Memory B cell (primary cell): ENCODE measurements at regions not wholly inside any gene's neighbourhood (a gene's known extent, or its start where the extent isn't known, plus 50 kb on each side); places are given as distances from the start of the nearest gene placed in this dataset.
A peak's percentile ranks its signal among the peaks of the same experiment; 100 is the strongest.
"Not testable (repeated sequence)": the region's sequence is repeated elsewhere in the genome, so short reads cannot be mapped to it uniquely, and the experiment has no call there.

ENCODE experiments used
- ATAC-seq: fragments of 150-1000 bp; cut with Tn5 transposase; 2 replicates; pipeline ENCODE4 v1.10.0; 2021; ENCODE audit warnings: low read depth, mild to moderate bottlenecking, moderate library complexity
- DNase-seq, 2 donors: peaks; one replicate each; pipeline ENCODE4 v3.0.0; 2022; ENCODE audit warnings: low spot score in 2 of 2
- H3K27ac Mint-ChIP-seq: one replicate; pipeline ENCODE4 v1.8.0; 2022; ENCODE audit warnings: mild to moderate bottlenecking, moderate library complexity, mixed read lengths
- H3K27me3 Mint-ChIP-seq: one replicate; pipeline ENCODE4 v1.8.0; 2022; ENCODE audit warnings: mixed read lengths
- H3K36me3 Mint-ChIP-seq: one replicate; pipeline ENCODE4 v1.8.0; 2022; ENCODE audit warnings: mild to moderate bottlenecking, mixed read lengths
- H3K4me1 Mint-ChIP-seq: one replicate; pipeline ENCODE4 v1.8.0; 2022; ENCODE audit warnings: mixed read lengths
- H3K4me3 Mint-ChIP-seq: one replicate; pipeline ENCODE4 v1.8.0; 2022; ENCODE audit warnings: mild to moderate bottlenecking, moderate library complexity, mixed read lengths
- H3K9me3 Mint-ChIP-seq: one replicate; pipeline ENCODE4 v1.8.0; 2022; ENCODE audit warnings: mixed read lengths

GRCh38 chr3:6657591-6657990 lies 203.3 kb upstream of the GRM7 start:
- DNase-seq (no peak), ATAC-seq (no peak)
- Mint-ChIP-seq H3K27me3 (no peaks in the 10 kb centered on the region), H3K4me3 (no peak overlapping the region), H3K9me3 (peaks cover 20% of the 10 kb centered on the region), H3K36me3 (peaks cover 1% of the 10 kb centered on the region), H3K4me1 (no peaks in the 10 kb centered on the region), H3K27ac (no peak overlapping the region)

- Mint-ChIP-seq H3K27ac (no peak overlapping the region), H3K36me3 (no peaks in the 10 kb centered on the region), H3K4me3 (no peak overlapping the region), H3K27me3 (no peaks in the 10 kb centered on the region), H3K9me3 (peaks cover 9% of the 10 kb centered on the region), H3K4me1 (no peaks in the 10 kb centered on the region)
- no peak for DNase-seq
- no peak for ATAC-seq
These were observed 193.6 kb upstream of the GRM7 start for GRCh38 chr3:6667354-6667753.

- DNase-seq, result no peak
- Mint-ChIP-seq H3K27ac (no peak overlapping the region), H3K9me3 (peaks cover 6% of the 10 kb centered on the region), H3K4me3 (no peak overlapping the region), H3K36me3 (no peaks in the 10 kb centered on the region), H3K27me3 (peaks cover 2% of the 10 kb centered on the region), H3K4me1 (no peaks in the 10 kb centered on the region)
- ATAC-seq, result no peak
These were observed 189.6 kb upstream of the GRM7 start for GRCh38 chr3:6671363-6671762.

GRCh38 chr3:6679510-6679909 lies 181.4 kb upstream of the GRM7 start:
- H3K36me3 Mint-ChIP-seq, result no peaks in the 10 kb centered on the region
- H3K27me3 Mint-ChIP-seq, result peaks cover 2% of the 10 kb centered on the region
- no peaks in the 10 kb centered on the region for H3K4me1 Mint-ChIP-seq
- DNase-seq (no peak), ATAC-seq (no peak)
- peaks cover 6% of the 10 kb centered on the region for H3K9me3 Mint-ChIP-seq
- no peak overlapping the region for H3K27ac Mint-ChIP-seq
- no peak overlapping the region for H3K4me3 Mint-ChIP-seq

GRCh38 chr3:6680119-6680806 lies 180.7 kb upstream of the GRM7 start:
- Mint-ChIP-seq H3K27me3 (peaks cover 2% of the 10 kb centered on the region), H3K9me3 (peaks cover 6% of the 10 kb centered on the region), H3K4me3 (no peak overlapping the region), H3K4me1 (no peaks in the 10 kb centered on the region), H3K36me3 (no peaks in the 10 kb centered on the region), H3K27ac (no peak overlapping the region)
- DNase-seq (no peak), ATAC-seq (no peak)

GRCh38 chr3:6697285-6697684 lies 163.6 kb upstream of the GRM7 start:
- Mint-ChIP-seq H3K9me3 (no peaks in the 10 kb centered on the region), H3K4me1 (no peaks in the 10 kb centered on the region), H3K27ac (no peak overlapping the region), H3K4me3 (no peak overlapping the region), H3K27me3 (no peaks in the 10 kb centered on the region), H3K36me3 (no peaks in the 10 kb centered on the region)
- ATAC-seq (no peak), DNase-seq (no peak)

- Mint-ChIP-seq H3K9me3 (no peaks in the 10 kb centered on the region), H3K4me1 (no peaks in the 10 kb centered on the region), H3K27ac (no peak overlapping the region), H3K27me3 (no peaks in the 10 kb centered on the region), H3K4me3 (no peak overlapping the region), H3K36me3 (no peaks in the 10 kb centered on the region)
- no peak for DNase-seq
- no peak for ATAC-seq
These were observed 163.2 kb upstream of the GRM7 start for GRCh38 chr3:6697722-6698121.

GRCh38 chr3:6704817-6705216 lies 156.1 kb upstream of the GRM7 start:
- not testable (repeated sequence) for H3K27ac Mint-ChIP-seq, H3K4me3 Mint-ChIP-seq, DNase-seq, H3K9me3 Mint-ChIP-seq, H3K4me1 Mint-ChIP-seq, ATAC-seq, H3K27me3 Mint-ChIP-seq, H3K36me3 Mint-ChIP-seq

- DNase-seq, result no peak
- Mint-ChIP-seq H3K27ac (no peak overlapping the region), H3K4me1 (no peaks in the 10 kb centered on the region), H3K36me3 (no peaks in the 10 kb centered on the region), H3K9me3 (peaks cover 3% of the 10 kb centered on the region), H3K4me3 (no peak overlapping the region), H3K27me3 (no peaks in the 10 kb centered on the region)
- no peak for ATAC-seq
These were observed 154.1 kb upstream of the GRM7 start for GRCh38 chr3:6706777-6707176.

- Mint-ChIP-seq H3K36me3 (no peaks in the 10 kb centered on the region), H3K27me3 (no peaks in the 10 kb centered on the region), H3K4me3 (no peak overlapping the region), H3K4me1 (no peaks in the 10 kb centered on the region), H3K9me3 (peaks cover 3% of the 10 kb centered on the region), H3K27ac (no peak overlapping the region)
- DNase-seq, result no peak
- no peak for ATAC-seq
These were observed 151.7 kb upstream of the GRM7 start for GRCh38 chr3:6709178-6709577.

GRCh38 chr3:6714962-6715361 lies 146.0 kb upstream of the GRM7 start:
- Mint-ChIP-seq H3K4me1 (peaks cover 3% of the 10 kb centered on the region), H3K27me3 (no peaks in the 10 kb centered on the region), H3K36me3 (no peaks in the 10 kb centered on the region), H3K9me3 (peaks cover 4% of the 10 kb centered on the region), H3K27ac (no peak overlapping the region), H3K4me3 (no peak overlapping the region)
- no peak for ATAC-seq
- no peak for DNase-seq

GRCh38 chr3:6716420-6716819 lies 144.5 kb upstream of the GRM7 start:
- no peak overlapping the region for H3K4me3 Mint-ChIP-seq
- no peaks in the 10 kb centered on the region for H3K36me3 Mint-ChIP-seq
- H3K9me3 Mint-ChIP-seq, result peaks cover 4% of the 10 kb centered on the region
- no peak overlapping the region for H3K27ac Mint-ChIP-seq
- DNase-seq (no peak), ATAC-seq (no peak)
- peaks cover 3% of the 10 kb centered on the region for H3K4me1 Mint-ChIP-seq
- H3K27me3 Mint-ChIP-seq, result no peaks in the 10 kb centered on the region

- peaks cover 7% of the 10 kb centered on the region for H3K9me3 Mint-ChIP-seq
- DNase-seq (no peak), ATAC-seq (peak; percentile 69)
- no peaks in the 10 kb centered on the region for H3K36me3 Mint-ChIP-seq
- H3K27ac Mint-ChIP-seq, result no peak overlapping the region
- H3K4me1 Mint-ChIP-seq, result peaks cover 3% of the 10 kb centered on the region
- H3K4me3 Mint-ChIP-seq, result no peak overlapping the region
- no peaks in the 10 kb centered on the region for H3K27me3 Mint-ChIP-seq
These were observed 143.6 kb upstream of the GRM7 start for GRCh38 chr3:6717026-6717943.

GRCh38 chr3:6719999-6720398 lies 140.9 kb upstream of the GRM7 start:
- DNase-seq (no peak), ATAC-seq (no peak)
- H3K27me3 Mint-ChIP-seq, result no peaks in the 10 kb centered on the region
- peaks cover 3% of the 10 kb centered on the region for H3K4me1 Mint-ChIP-seq
- no peak overlapping the region for H3K27ac Mint-ChIP-seq
- peaks cover 4% of the 10 kb centered on the region for H3K9me3 Mint-ChIP-seq
- no peaks in the 10 kb centered on the region for H3K36me3 Mint-ChIP-seq
- no peak overlapping the region for H3K4me3 Mint-ChIP-seq
